UCSD-AML1 (cell line): ENCODE measurements at regions not wholly inside any gene's neighbourhood (a gene's known extent, or its start where the extent isn't known, plus 50 kb on each side); places are given as distances from the start of the nearest gene placed in this dataset.

Source experiments
- DNase-seq: peaks from one replicate; lab custom pipeline; 2025; ENCODE audit not compliant: unreplicated experiment; lab: John Stamatoyannopoulos, UW

- no peak for DNase-seq
These were observed 89.3 kb upstream of the LINC01488 start for GRCh38 chr11:69392104-69392653.

- DNase-seq = no peak
These were observed 88.2 kb upstream of the LINC01488 start for GRCh38 chr11:69393178-69393832.

- no peak for DNase-seq
These were observed 87.6 kb upstream of the LINC01488 start for GRCh38 chr11:69393865-69394233.

- no peak for DNase-seq
These were observed 87.1 kb upstream of the LINC01488 start for GRCh38 chr11:69394234-69394868.

GRCh38 chr11:69394869-69395246 is 86.6 kb upstream of the LINC01488 start:
- DNase-seq = no peak

GRCh38 chr11:69395287-69395686 is 86.2 kb upstream of the LINC01488 start:
- DNase-seq = no peak

GRCh38 chr11:69396051-69396947 is 85.2 kb upstream of the LINC01488 start:
- no peak for DNase-seq

GRCh38 chr11:69396948-69397307 is 84.5 kb upstream of the LINC01488 start:
- no peak for DNase-seq

GRCh38 chr11:69397732-69398131 is 83.7 kb upstream of the LINC01488 start:
- no peak for DNase-seq

- peak; percentile 37 for DNase-seq
These were observed 82.7 kb upstream of the LINC01488 start for GRCh38 chr11:69398529-69399492.

GRCh38 chr11:69400140-69400539 is 81.3 kb upstream of the LINC01488 start:
- DNase-seq = no peak

GRCh38 chr11:69400771-69401590 is 80.5 kb upstream of the LINC01488 start:
- DNase-seq = no peak

- no peak for DNase-seq
These were observed 79.7 kb upstream of the LINC01488 start for GRCh38 chr11:69401715-69402114.

- DNase-seq = no peak
These were observed 79.1 kb upstream of the LINC01488 start for GRCh38 chr11:69402251-69402887.

- DNase-seq = no peak
These were observed 77.8 kb upstream of the LINC01488 start for GRCh38 chr11:69403556-69404215.

GRCh38 chr11:69406060-69406459 is 75.4 kb upstream of the LINC01488 start:
- no peak for DNase-seq

GRCh38 chr11:69409812-69410645 is 71.4 kb upstream of the LINC01488 start:
- peak; percentile 50 for DNase-seq
